Body of pancreas (tissue), 4 donors: ENCODE measurements at regions not wholly inside any gene's neighbourhood (a gene's known extent, or its start where the extent isn't known, plus 50 kb on each side); places are given as distances from the start of the nearest gene placed in this dataset.

Source experiments
- ATAC-seq: fragments of 150-250 bp; one replicate; pipeline ENCODE4 v1.9.1; 2016
- DNase-seq, 4 donors: peaks; one replicate each; pipeline ENCODE4 v3.0.0-alpha.2; 2019
- H3K27ac ChIP-seq, 4 donors: fragments of 200-600 bp; sonication (generic); 1 replicate in 3 of 4; 2 replicates in 1 of 4; pipeline versions ENCODE4 v1.5.1 to v1.6.1; 2016 to 2019; ENCODE audit warnings: mild to moderate bottlenecking in 1 of 4, mixed read lengths in 1 of 4, moderate library complexity in 1 of 4
- H3K27me3 ChIP-seq, 2 donors: fragments of 200-600 bp; sonication (generic); one replicate each; pipeline ENCODE4 v1.6.0; 2016; ENCODE audit warnings: mild to moderate bottlenecking in 1 of 2
- H3K36me3 ChIP-seq, 2 donors: fragments of 200-600 bp; sonication (generic); replicated peaks in 1 of 2; 2 replicates each; pipeline ENCODE4 v1.5.1; 2016; ENCODE audit warnings: low read depth in 2 of 2; ENCODE audit not compliant: insufficient read depth in 1 of 2
- H3K4me1 ChIP-seq: fragments of 200-600 bp; sonication (generic); one replicate; pipeline ENCODE4 v1.6.0; 2016
- H3K4me3 ChIP-seq, 2 donors: fragments of 200-600 bp; sonication (generic); 1 replicate in 1 of 2; 2 replicates in 1 of 2; pipeline ENCODE4 v1.5.1; 2016 to 2019
- H3K9me3 ChIP-seq, 3 donors: fragments of 200-600 bp; sonication (generic); 1 replicate in 2 of 3; 2 replicates in 1 of 3; pipeline ENCODE4 v1.5.1; 2016
- POLR2A ChIP-seq, 3 donors: fragments of 450-650 bp; IDR thresholded peaks; one replicate each; pipeline ENCODE4 v1.6.1; 2016; ENCODE audit warnings: antibody characterized with exemption in 3 of 3, mild to moderate bottlenecking in 2 of 3
- WGBS, 2 donors: methylation state at CpG; one replicate each; pipeline ENCODE4 v1.1.5; 2017; 5-methylcytosine and 5-hydroxymethylcytosine counted together
- intact Hi-C: fragments of 100-400 bp; cut with DNase I; formaldehyde crosslinking; loops from one replicate; pipeline ENCODE4 v1.15.1; 2023
- TF ChIP-seq, protein P1 (sequence below), 7 experiments: fragments of 450-650 bp in 4 of 7; fragments of 200-600 bp in 3 of 7; sonication (generic) in 3 of 7; IDR thresholded peaks; one replicate each; pipeline ENCODE4 v1.5.1; 2016 to 2019; ENCODE audit warnings: antibody characterized with exemption in 7 of 7

DNA sequence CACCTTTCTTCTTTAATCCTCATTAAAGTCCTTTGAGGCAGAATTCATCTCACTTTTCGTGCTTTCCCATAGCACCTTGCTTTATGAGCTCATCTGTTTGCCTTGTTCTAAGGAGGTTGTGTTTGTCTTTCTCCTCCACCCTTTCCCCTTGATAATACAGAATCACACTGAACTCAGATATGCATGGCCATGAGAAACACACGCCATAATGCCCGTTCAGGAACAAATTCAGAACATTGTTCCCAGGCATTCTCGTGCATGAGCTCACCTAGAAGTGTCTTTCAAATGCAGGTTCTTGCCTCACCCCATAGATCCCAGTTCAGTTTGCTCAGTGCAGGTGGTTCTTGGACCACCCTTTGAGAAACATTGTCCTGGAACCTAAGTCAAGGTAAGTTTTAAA is 71.1 kb downstream of the TMEM114 start:
- Histone ChIP-seq H3K9me3 (no peaks in the 10 kb centered on the region), H3K4me1 (peaks cover 22% of the 10 kb centered on the region), H3K36me3 (no peaks in the 10 kb centered on the region), H3K27ac (peak overlapping the region; percentile 62 to 88 (median 86)), H3K27me3 (no peaks in the 10 kb centered on the region), H3K4me3 (no peak overlapping the region)
- intact Hi-C loops, result no loop called here
- ATAC-seq, result peak; percentile 98
- 24 to 34% methylated on average over 4 of the region's 4 CpGs for WGBS, 2 donors
- DNase-seq, result peak; percentile 51 to 83 (median 58)
- peak in 2 of 3 donors; percentile 52 to 70 for TF ChIP-seq POLR2A (IDR thresholded peaks at IDR 0.05)
- TF ChIP-seq, protein P1, sequence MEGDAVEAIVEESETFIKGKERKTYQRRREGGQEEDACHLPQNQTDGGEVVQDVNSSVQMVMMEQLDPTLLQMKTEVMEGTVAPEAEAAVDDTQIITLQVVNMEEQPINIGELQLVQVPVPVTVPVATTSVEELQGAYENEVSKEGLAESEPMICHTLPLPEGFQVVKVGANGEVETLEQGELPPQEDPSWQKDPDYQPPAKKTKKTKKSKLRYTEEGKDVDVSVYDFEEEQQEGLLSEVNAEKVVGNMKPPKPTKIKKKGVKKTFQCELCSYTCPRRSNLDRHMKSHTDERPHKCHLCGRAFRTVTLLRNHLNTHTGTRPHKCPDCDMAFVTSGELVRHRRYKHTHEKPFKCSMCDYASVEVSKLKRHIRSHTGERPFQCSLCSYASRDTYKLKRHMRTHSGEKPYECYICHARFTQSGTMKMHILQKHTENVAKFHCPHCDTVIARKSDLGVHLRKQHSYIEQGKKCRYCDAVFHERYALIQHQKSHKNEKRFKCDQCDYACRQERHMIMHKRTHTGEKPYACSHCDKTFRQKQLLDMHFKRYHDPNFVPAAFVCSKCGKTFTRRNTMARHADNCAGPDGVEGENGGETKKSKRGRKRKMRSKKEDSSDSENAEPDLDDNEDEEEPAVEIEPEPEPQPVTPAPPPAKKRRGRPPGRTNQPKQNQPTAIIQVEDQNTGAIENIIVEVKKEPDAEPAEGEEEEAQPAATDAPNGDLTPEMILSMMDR (IDR thresholded peaks at IDR 0.05), result no peak

DNA sequence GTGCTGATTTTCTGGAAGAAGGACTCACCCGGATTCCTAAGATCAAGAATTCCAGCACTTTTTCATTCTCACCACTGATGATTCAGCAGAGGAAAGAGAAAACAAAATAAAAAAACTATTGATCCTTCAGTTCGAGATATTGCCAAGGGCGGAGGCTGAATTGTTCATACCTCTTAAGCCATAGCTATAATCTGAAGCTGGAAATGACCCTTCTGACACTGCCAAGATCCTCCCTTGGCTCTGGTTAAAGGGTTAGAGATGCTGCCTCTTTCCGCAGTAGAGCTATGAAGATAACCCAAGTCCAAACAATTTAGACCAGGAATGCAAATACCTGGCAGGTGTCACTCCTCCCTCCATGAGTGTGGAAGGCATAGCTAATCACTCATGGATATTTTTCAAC is 73.0 kb downstream of the TMEM114 start:
- Histone ChIP-seq H3K4me3 (no peak overlapping the region), H3K27ac (no peak overlapping the region), H3K36me3 (no peaks in the 10 kb centered on the region), H3K4me1 (peaks cover 22% of the 10 kb centered on the region), H3K9me3 (no peaks in the 10 kb centered on the region), H3K27me3 (no peaks in the 10 kb centered on the region)
- no peak for ATAC-seq
- WGBS, 2 donors, result 69 to 71% methylated on average over 4 of the region's 4 CpGs
- no peak for DNase-seq
- TF ChIP-seq, protein P1 (IDR thresholded peaks at IDR 0.05), result no peak
- no peak for TF ChIP-seq POLR2A (IDR thresholded peaks at IDR 0.05)
- intact Hi-C loops, result no loop called here

- TF ChIP-seq POLR2A (IDR thresholded peaks at IDR 0.05), result no peak
- TF ChIP-seq, protein P1 (IDR thresholded peaks at IDR 0.05), result no peak
- ATAC-seq (no peak), DNase-seq (no peak)
- Histone ChIP-seq H3K36me3 (no peaks in the 10 kb centered on the region), H3K9me3 (no peaks in the 10 kb centered on the region), H3K27me3 (no peaks in the 10 kb centered on the region), H3K4me3 (no peak overlapping the region), H3K4me1 (peaks cover 22% of the 10 kb centered on the region), H3K27ac (no peak overlapping the region)
- 95 to 98% methylated on average over 3 of the region's 3 CpGs for WGBS, 2 donors
- intact Hi-C loops, result no loop called here
Observed at GRCh38 chr16:8516471-8516870, 73.8 kb downstream of the TMEM114 start.

DNA sequence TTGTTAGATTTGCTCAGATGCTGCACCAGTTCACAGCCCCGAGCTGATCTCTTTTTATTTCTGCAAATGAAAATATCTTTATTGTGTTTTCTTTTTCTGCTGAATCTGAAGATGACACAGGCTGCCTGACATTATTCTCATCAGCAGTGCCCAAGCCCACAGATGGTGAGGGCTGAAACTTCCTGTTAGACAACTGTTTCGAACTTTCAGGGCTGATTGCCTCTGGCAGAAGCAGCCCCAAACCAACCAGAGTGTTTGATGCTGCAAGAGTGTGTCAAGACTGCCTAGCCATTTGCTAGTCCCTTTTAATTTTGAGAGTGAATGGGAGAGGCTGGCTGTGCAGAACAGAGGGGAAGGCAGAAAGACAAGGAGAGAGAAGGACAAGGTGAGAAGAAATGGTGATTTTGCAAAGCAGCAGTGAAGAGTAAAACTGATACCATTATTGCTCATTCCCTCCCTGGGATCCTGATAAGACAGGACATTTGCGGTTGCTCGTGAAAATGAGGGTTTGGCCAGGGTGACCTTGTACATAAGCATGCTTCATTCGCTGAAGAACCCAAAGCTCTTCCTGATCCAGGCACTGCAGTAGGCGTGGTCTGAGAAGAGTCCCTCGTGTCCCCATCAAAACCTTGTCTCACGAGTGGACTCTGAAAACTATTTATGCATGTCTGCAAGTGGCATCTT is 77.2 kb downstream of the TMEM114 start:
- DNase-seq (no peak), ATAC-seq (no peak)
- intact Hi-C loops, result no loop called here
- 58 to 65% methylated on average over 7 to 8 of the region's 8 CpGs for WGBS, 2 donors
- Histone ChIP-seq H3K27me3 (no peaks in the 10 kb centered on the region), H3K36me3 (no peaks in the 10 kb centered on the region), H3K4me1 (peaks cover 8% of the 10 kb centered on the region), H3K4me3 (no peak overlapping the region), H3K27ac (no peak overlapping the region), H3K9me3 (no peaks in the 10 kb centered on the region)
- TF ChIP-seq, protein P1 (IDR thresholded peaks at IDR 0.05), result no peak
- TF ChIP-seq POLR2A (IDR thresholded peaks at IDR 0.05), result no peak

DNA sequence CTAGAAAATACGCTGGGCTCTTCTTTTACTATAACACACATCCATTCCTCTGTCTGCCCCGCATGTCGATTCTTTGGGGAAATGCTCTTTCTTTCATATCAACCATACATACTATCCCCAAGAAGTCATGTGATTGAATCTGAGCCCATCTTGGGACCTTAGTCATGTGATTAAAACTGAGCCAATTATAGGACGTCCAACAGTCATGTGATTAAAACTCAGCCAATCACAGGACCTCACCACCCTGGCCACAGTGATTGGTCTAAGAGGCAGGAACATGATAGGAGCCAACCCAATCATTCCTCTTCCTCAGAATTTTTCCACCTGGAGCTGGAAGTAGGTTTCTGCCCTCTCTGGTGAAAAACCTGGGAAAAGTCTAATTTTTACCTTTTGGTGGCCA is 78.8 kb downstream of the TMEM114 start:
- WGBS, 2 donors, result 82 to 83% methylated on average over 4 of the region's 4 CpGs
- H3K9me3 ChIP-seq, result no peaks in the 10 kb centered on the region
- ATAC-seq (no peak), DNase-seq (no peak)
- no peak overlapping the region for H3K4me3 ChIP-seq
- no peaks in the 10 kb centered on the region for H3K27me3 ChIP-seq
- H3K27ac ChIP-seq, result no peak overlapping the region
- intact Hi-C loops, result no loop called here
- no peaks in the 10 kb centered on the region for H3K36me3 ChIP-seq
- H3K4me1 ChIP-seq, result no peaks in the 10 kb centered on the region
- TF ChIP-seq, protein P1 (IDR thresholded peaks at IDR 0.05), result no peak
- no peak for TF ChIP-seq POLR2A (IDR thresholded peaks at IDR 0.05)
